ENCODE measurements at regions not wholly inside any gene's neighbourhood (a gene's known extent, or its start where the extent isn't known, plus 50 kb on each side); places are given as distances from the start of the nearest gene placed in this dataset.

- TF ChIP-seq, protein P1, sequence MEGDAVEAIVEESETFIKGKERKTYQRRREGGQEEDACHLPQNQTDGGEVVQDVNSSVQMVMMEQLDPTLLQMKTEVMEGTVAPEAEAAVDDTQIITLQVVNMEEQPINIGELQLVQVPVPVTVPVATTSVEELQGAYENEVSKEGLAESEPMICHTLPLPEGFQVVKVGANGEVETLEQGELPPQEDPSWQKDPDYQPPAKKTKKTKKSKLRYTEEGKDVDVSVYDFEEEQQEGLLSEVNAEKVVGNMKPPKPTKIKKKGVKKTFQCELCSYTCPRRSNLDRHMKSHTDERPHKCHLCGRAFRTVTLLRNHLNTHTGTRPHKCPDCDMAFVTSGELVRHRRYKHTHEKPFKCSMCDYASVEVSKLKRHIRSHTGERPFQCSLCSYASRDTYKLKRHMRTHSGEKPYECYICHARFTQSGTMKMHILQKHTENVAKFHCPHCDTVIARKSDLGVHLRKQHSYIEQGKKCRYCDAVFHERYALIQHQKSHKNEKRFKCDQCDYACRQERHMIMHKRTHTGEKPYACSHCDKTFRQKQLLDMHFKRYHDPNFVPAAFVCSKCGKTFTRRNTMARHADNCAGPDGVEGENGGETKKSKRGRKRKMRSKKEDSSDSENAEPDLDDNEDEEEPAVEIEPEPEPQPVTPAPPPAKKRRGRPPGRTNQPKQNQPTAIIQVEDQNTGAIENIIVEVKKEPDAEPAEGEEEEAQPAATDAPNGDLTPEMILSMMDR (IDR thresholded peaks at IDR 0.05; ENCODE audit: poor library complexity): no peak
- no peak for TF ChIP-seq EZH2phosphoT487 (IDR thresholded peaks at IDR 0.05; ENCODE audit: low read depth, severe bottlenecking, unreplicated experiment)
Observed at GRCh38 chr2:56918790-56919189, 735.0 kb downstream of the CCDC85A start.

Data from hepatocyte (in vitro differentiated cells).